T1000 (cell line): ENCODE measurements at regions not wholly inside any gene's neighbourhood (a gene's known extent, or its start where the extent isn't known, plus 50 kb on each side); places are given as distances from the start of the nearest gene placed in this dataset.
"Not testable (repeated sequence)": the region's sequence is repeated elsewhere in the genome, so short reads cannot be mapped to it uniquely, and the experiment has no call there.

ENCODE experiments used
- DNase-seq: peaks from one replicate; lab custom pipeline; 2025; ENCODE audit warnings: mixed read lengths; lab: John Stamatoyannopoulos, UW

DNA sequence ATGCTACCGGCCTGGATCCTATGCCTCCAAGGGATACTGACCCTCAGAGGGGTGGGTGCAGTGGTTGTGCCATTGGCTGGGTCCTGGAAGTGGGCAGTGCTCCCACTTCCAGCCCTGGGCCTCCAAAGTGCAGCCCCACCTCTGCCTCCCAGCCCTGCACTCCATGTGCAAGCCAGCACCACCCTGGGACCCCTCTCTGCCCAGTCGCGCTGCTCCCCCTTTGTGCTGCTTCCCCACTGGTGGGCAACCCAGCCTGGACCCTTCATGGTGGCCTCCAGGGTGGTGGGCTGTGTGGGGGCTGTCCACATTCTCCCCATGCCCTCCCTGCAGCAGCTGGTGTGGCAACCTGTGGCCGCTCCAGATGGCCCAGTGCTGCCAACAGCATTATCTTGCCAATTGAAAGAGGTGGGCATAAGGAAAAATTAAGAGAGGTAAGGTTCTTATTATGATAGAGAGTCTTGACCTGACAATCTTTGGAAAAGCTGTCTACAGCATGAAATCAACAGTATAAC is 309.7 kb downstream of the GUCY2F start:
- DNase-seq, result no peak

DNA sequence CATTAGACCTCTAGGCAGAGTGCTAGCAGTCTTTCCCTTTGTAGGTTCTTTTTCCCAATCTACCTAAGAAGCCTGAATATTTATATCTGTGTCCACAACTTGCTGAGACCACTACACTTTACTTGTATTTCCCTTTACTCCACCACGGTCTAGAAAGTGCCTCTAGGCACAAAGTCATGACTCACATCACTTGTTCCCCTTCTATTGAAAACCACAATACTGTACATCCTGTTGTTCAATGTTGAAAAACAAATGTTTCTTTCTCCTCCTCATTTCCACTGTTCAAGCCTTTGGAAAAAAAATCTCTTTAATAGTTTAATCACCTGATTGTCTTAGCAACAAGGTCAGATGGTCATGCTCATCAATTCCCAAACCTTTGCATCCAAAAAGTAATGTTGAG is 326.7 kb downstream of the GUCY2F start:
- DNase-seq, result no peak

DNA sequence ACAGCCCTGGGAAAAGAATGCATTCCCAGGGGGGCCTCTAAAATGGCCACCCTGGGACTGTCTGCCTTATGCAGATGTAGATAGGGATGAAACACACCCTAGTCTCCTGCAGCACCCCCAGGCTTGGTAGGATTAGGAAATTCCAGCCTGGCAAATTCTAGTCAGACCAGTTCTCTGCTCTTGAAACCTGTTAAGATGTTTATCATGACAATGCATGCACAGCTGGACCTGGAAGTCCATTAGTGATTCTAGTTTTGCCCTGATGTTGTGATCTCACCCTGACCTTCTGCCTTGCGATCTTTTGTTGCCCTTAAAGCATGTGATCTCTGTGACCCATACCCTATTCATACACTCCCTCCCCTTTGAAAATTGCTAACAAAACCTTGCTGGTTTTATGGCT is 337.7 kb downstream of the GUCY2F start:
- not testable (repeated sequence) for DNase-seq

DNA sequence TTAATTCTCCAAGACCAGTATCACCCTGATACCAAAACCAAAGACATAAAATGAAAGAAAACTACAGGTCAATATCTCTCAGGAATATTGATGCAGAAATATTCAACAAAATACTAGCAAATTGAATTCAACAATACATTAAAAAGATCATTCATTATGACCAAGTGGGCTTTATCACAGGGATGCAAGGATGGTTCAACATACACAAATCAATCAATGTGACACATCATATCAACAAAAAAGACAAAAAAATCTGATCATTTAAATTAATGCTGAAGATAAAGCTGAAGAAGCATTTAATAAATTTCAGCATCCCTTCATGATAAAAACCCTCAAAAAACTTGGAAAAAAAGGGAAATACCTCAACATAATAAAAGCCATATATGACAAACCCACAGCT is 341.4 kb downstream of the GUCY2F start:
- no peak for DNase-seq

DNA sequence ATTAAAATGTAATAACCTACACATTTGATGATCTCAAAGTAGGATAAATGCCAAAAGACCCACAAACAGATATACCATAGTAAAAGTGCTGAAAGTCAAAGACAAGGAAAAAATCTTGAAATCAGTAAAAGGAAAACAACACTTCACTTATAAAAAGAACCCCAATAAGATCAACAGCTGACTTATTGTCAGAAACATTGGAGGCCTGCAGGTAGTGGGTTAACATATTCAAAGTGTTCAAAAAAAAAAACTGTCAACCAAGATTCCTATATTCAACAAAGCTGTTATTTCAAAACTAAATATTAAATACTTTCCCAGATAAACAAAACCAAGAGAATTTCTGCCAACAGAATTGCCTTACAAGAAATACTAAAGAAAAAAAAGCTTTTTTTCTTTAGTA is 347.1 kb downstream of the GUCY2F start:
- DNase-seq, result no peak

GRCh38 chrX:109125304-109125703 is 356.6 kb downstream of the GUCY2F start:
- DNase-seq, result no peak

GRCh38 chrX:109089359-109089758 is 353.0 kb upstream of the IRS4 start:
- no peak for DNase-seq

GRCh38 chrX:109077788-109078187 is 341.4 kb upstream of the IRS4 start:
- DNase-seq, result no peak

DNA sequence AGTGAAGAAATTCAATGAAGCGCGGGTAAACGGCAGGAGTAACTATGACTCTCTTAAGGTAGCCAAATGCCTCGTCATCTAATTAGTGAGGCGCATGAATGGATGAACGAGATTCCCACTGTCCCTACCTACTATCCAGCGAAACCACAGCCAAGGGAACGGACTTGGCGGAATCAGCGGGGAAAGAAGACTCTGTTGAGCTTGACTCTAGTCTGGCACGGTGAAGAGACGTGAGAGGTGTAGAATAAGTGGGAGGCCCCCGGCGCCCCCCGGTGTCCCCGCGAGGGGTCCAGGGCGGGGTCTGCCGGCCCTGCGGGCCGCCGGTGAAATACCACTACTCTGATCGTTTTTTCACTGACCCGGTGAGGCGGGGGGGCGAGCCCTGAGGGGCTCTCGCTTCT is 317.8 kb upstream of the IRS4 start:
- not testable (repeated sequence) for DNase-seq

DNA sequence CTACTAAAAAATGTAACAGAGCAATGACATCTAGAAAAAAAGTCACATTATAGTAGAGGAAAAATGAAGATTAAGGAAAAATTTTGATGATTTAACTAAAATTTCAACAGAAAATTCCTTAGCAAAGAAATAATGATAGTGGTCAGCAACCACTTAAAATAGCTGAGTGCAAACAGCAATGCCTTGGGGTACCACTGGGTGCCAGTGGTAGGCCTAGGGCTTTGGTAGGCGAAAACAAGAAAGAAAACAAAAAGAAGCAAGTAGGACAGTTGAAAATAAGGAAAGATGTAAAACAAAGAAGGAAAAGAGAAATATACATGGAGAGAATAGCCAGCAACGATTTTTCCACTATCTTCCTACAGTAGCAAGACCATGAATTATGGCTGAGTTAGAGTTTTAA is 313.5 kb upstream of the IRS4 start:
- DNase-seq, result no peak

DNA sequence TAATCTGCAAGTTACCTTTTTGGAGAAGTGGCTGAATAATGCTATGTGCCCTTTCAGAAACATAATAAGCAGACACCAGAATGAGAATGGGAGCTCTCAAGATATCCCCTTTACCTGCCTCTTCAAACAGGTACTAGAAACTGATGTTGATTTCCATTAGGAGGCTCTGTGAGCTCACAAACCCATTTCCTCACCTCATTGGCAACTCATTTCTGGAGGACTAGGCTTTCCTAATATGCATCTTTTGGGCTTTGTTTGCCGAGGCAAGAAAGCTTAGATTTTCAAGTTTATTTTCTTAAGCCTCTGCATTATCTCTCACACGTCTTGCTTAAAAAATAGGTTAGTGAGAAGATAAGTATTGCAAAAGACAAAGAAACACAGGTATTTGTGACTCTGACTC is 313.1 kb upstream of the IRS4 start:
- DNase-seq, result no peak

GRCh38 chrX:109040057-109040456 is 303.7 kb upstream of the IRS4 start:
- no peak for DNase-seq

- DNase-seq, result no peak
Observed at GRCh38 chrX:109036624-109037023, 300.3 kb upstream of the IRS4 start.

- no peak for DNase-seq
Observed at GRCh38 chrX:108993909-108994308, 257.5 kb upstream of the IRS4 start.

GRCh38 chrX:108972899-108973298 is 236.5 kb upstream of the IRS4 start:
- DNase-seq, result not testable (repeated sequence)

GRCh38 chrX:108947205-108947604 is 210.8 kb upstream of the IRS4 start:
- no peak for DNase-seq

- no peak for DNase-seq
Observed at GRCh38 chrX:108946531-108946930, 210.2 kb upstream of the IRS4 start.

DNA sequence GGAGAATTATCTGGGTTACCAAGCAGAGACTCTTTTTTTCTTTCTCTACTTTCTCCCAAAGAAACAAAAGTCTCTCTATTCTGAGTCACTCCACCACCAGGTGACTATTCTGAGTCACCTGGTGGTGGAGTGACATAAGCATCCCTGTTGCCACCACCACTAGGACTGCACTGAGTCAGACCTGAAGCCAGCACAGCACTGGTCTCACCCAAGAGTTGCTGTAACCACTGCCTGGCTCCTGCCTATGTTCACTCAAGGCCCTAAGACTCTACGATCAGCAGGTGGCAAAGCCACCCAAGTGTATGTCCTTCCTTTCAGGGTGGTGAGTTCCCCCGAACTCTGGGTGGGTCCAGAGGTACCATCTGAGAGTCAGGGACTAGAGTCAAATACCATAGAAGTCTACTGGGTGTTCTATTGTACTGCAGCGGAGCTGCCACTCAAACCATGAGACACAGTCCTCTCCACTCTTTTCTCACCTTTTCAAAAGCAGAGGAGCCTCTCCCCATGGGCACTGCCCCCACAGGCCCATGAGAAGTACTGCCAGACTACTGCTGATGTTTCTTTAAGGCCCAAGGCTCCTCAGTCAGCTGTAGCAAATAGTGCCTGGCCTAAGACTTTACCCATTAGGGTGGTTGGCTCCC is 209.6 kb upstream of the IRS4 start:
- DNase-seq, result no peak

DNA sequence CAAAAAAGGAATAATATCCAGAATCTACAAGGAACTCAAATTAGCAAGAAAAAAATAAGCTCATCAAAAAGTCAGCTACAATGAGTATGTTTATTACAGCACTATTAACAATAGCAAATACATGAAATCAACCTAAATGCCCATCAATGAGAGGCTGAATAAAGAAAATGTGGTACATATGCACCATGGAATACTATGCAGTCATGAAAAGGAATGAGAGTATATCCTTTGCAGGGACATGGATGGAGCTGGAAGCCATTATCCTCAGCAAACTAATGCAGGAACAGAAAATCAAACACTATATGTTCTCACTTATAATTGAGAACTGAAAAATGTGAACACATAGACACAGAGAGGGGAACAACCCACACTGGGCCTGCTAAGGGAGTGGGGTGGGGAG is 178.4 kb upstream of the IRS4 start:
- DNase-seq, result no peak

GRCh38 chrX:108903831-108904230 is 167.5 kb upstream of the IRS4 start:
- not testable (repeated sequence) for DNase-seq

DNA sequence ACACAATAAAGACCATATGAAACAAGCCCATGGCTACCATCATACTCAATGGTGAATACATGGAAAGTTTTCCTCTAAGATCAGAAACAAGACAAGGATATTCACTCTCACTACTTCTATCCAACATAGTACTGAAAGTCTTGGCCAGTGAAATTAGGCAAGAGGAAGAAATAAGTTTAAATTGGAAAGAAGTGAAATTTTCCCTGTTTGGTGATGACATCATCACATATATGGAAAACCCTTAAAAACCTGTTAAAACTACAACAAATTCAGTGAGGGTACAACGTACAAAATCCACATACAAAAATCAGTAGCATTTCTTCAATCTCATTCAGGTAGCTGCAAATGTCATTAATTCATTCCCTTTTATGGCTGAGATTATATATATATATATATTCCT is 164.0 kb upstream of the IRS4 start:
- no peak for DNase-seq

- DNase-seq, result not testable (repeated sequence)
Observed at GRCh38 chrX:108896349-108896748, 160.0 kb upstream of the IRS4 start.

- no peak for DNase-seq
Observed at GRCh38 chrX:108892501-108892900, 156.1 kb upstream of the IRS4 start.

DNA sequence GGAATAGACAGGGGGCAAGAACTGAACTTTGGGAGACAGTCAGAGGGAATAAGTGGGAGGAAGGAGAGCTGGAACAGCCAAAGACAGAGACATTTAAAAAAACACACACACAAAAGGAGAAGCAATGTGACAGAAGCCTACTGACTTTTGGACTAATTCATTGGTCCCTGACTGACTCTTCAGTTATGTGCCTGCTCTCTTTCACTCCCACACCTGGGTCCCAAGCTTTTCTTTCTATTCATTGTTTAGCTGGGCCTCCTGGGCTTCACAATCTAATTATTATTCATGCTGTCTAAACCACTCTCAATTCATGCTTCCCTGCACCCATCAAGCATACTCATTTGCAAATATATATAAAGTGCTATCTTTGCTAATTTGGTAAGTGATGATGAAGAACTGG is 139.2 kb upstream of the IRS4 start:
- DNase-seq, result no peak
